ENCODE measurements at regions not wholly inside any gene's neighbourhood (a gene's known extent, or its start where the extent isn't known, plus 50 kb on each side); places are given as distances from the start of the nearest gene placed in this dataset.

GRCh38 chr5:126066836-126067235 lies 356.4 kb upstream of the GRAMD2B start:
- no peak for DNase-seq

- no peak for DNase-seq
Observed at GRCh38 chr5:126067404-126067803, 355.8 kb upstream of the GRAMD2B start.

DNA sequence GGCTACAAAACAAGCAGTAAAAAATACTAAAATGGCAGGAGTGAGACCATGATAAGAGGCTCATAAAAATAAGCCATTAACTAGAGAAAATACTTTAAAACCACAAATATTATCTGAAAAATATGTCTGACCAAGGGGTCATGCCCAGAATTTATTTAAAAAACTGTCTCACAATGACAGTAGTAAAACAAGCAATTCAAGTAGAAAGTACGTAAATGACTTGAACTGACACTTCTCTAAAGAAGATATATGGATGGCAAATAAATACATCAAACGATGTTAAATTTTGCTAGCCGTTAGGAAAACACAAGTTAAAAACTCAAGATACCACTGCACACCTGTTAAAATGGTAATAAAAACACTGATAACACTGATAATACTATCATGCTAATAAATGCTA lies 353.9 kb upstream of the GRAMD2B start:
- no peak for DNase-seq

- DNase-seq = no peak
Observed at GRCh38 chr5:126070481-126070880, 352.7 kb upstream of the GRAMD2B start.

- no peak for DNase-seq
Observed at GRCh38 chr5:126074538-126074937, 348.7 kb upstream of the GRAMD2B start.

GRCh38 chr5:126079266-126079665 lies 343.9 kb upstream of the GRAMD2B start:
- no peak for DNase-seq

- no peak for DNase-seq
Observed at GRCh38 chr5:126081209-126081608, 342.0 kb upstream of the GRAMD2B start.

- no peak for DNase-seq
Observed at GRCh38 chr5:126093041-126093440, 330.2 kb upstream of the GRAMD2B start.

DNA sequence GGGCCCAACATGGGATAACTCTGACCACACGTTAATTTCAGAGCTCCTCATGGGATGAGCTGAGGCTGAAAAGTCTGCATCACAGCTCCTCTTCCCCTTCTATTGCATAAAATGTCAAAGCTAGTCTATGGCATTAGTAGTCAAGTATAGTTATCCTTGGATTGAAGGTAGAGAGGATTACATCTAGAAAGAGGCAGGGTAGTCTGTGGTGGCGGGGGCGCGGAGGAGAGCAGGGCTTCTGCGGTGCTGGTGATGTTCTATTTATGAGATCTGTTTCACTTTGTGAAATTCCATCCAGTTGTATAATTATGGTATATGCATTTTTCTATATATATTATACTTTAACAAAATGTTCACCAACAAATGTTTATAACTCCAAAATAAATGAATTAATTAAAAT lies 329.5 kb upstream of the GRAMD2B start:
- no peak for DNase-seq

DNA sequence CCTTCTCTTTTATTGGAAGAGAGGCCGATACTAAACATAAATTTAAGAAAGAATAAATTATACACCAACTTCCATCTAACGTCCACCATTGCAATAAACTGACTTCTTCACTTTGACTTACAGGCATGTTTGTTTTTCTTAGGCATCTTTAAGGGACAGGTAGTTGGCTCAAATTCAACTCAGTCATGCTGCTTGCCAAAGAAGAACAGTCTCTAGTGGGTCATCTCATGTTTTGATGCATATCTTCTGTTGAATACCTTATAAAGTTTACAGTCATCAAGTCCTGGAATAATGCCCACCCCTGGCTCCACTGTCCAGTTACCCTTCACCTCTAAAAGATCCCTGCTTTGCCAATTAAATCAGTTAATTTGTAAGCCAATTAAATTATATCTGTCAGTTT lies 328.2 kb upstream of the GRAMD2B start:
- no peak for DNase-seq

- no peak for DNase-seq
Observed at GRCh38 chr5:126096442-126097006, 326.7 kb upstream of the GRAMD2B start.

GRCh38 chr5:126097876-126098275 lies 325.3 kb upstream of the GRAMD2B start:
- no peak for DNase-seq

DNA sequence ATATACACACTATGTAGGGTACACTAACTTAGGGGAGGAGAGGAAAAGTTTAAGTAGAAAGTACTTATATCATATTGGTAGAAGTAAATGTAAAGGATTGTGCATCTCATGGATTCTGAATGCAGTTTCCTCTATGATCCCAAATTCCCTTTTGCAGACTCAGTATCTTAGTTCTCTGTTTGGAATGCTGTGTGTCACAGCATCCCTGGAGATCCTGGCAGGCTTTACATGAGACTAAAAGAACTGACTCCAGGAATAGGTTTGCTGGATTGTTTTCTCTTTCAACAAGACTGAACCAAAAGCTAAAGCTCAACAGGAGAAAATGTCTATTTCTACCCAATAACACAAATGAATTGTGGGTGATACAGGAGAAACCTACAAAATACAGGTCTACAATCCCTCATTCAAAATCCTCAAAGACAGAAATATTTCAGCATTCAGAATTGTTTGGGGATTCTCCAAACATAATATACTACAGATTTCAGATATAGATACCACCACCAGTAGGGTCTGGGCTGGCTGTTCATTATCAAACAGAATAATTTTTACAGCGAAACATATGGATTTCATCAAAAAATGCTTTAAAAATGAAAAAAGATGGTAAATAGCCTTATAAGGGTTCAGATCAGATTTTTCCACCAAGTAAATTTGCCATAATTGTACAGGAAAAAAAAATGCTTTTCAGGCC lies 324.7 kb upstream of the GRAMD2B start:
- DNase-seq = no peak

GRCh38 chr5:126099077-126099476 lies 324.1 kb upstream of the GRAMD2B start:
- no peak for DNase-seq

GRCh38 chr5:126100767-126101166 lies 322.4 kb upstream of the GRAMD2B start:
- no peak for DNase-seq

DNA sequence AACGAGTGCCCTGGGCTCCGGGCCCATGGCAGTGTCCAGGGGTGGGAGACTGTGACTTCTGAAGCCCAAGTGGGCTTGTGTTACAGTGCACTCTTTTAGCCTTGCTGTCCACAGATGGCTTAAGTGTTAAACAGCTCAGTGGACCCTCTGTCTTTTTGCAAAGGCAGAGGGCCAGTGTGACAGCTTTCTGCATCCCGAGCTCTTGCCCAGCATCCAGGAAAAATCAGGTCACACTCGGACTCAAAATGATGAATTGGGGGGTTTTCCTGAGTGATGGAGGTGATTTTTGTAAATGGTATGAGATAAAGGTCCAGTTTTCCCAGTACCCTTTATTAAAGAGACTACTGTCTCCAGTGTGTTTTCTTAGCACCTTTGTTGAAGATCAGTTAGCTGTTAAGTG lies 321.3 kb upstream of the GRAMD2B start:
- DNase-seq = no peak

- no peak for DNase-seq
Observed at GRCh38 chr5:126103050-126103449, 320.2 kb upstream of the GRAMD2B start.

DNA sequence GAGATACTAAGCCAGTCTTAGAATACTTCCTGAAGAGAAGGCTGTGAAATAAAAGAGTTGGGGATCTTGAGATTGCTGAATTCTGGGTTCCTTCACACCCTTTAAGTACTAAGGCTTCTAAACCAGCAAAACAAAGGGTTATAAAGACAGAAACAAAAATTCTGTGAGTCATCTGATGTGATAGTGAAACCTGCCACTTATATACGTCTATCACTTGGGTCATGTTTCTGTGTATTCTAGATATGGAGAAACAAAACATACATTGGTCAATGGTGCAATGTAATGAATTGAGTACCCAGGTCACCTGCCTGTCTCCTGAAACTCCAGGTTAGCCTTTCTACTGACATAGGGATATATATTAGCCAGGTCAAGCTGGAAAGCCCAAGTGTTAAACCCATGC lies 319.3 kb upstream of the GRAMD2B start:
- no peak for DNase-seq

DNA sequence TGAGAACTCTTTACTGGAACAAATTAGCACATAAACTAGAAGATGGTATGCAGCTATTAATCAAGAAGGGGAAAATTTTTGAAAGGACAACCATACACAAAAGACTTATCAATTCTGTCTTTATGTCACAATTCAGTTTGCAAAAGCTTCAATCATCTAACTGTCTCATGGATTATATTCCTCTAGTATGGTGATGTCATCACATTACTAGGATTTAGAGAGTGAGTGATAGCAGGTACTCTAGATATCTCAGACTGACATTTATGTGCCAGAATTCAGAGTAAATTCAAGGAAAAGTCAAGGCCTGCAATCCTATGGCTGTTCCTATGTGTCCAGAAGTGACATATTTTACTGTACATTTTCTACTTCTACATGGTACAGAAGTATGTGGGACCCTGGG lies 318.9 kb upstream of the GRAMD2B start:
- DNase-seq = no peak

GRCh38 chr5:126104951-126105350 lies 318.3 kb upstream of the GRAMD2B start:
- DNase-seq = no peak

GRCh38 chr5:126106029-126106428 lies 317.2 kb upstream of the GRAMD2B start:
- DNase-seq = no peak

- DNase-seq = no peak
Observed at GRCh38 chr5:126107381-126107780, 315.8 kb upstream of the GRAMD2B start.

DNA sequence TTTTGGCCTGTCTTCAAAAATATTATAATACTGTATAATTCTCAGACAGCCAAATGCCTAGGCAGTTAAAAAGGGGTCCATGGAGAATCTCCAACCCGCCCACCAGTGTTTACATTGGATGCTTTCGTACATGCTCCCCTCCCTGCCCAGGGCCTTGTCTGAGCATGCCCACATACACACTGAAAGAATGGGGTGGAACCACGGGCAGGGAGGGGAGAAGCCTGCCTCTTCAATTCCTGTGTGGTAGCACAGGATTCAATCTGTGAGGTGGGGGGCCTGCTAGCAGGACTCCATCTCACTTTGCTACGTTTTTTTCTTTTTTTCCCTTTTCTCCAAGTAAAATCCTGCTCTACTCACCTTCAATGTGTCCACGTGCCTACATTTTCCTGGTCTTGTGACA lies 314.7 kb upstream of the GRAMD2B start:
- DNase-seq = no peak

GRCh38 chr5:126115059-126115629 lies 308.1 kb upstream of the GRAMD2B start:
- DNase-seq = no peak

All from right kidney (tissue), 1 donor.